Hematopoietic multipotent progenitor cell treated with erythropoietin and hydrocortisone succinate and interleukin-3 and kit ligand, for 17 days (in vitro differentiated cells): ENCODE measurements at regions not wholly inside any gene's neighbourhood (a gene's known extent, or its start where the extent isn't known, plus 50 kb on each side); places are given as distances from the start of the nearest gene placed in this dataset.
"Not testable (repeated sequence)": the region's sequence is repeated elsewhere in the genome, so short reads cannot be mapped to it uniquely, and the experiment has no call there.

ENCODE experiments used
- DNase-seq: peaks from one replicate; pipeline ENCODE4 v3.0.0-alpha.2; 2015; ENCODE audit warnings: low spot score

DNA sequence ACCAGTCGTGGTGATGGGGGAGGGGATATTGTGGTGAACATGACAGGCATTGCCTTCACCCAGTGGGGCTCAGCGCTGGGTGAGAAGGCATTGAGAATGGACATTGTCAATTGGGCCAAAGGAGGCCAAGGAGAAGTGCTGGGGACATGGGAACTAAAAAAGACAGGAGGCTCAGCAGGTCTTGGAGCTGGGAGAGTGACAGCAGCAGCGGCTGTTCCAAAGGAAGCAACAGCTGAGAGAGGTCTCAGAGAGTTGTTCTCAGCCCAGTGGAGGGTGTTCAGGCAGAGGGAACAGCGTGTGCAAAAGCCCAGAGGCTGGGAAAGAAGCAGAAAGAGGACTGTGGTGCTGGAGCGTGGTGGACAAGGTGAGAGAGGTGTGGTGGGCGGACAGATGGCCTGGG is 56.6 kb upstream of the ASNS start:
- DNase-seq = not testable (repeated sequence)

- DNase-seq = peak; percentile 35
These were observed 55.9 kb upstream of the ASNS start for GRCh38 chr7:97927790-97928748.
